ENCODE measurements at regions not wholly inside any gene's neighbourhood (a gene's known extent, or its start where the extent isn't known, plus 50 kb on each side); places are given as distances from the start of the nearest gene placed in this dataset.

GRCh38 chr5:67268231-67269021 is 71.8 kb upstream of the CD180 start:
- DNase-seq (ENCODE audit: low read depth), result no peak
- in situ Hi-C loops (cut with HindIII; ENCODE audit: low pct_unique_long_range_greater_than_20kb, low sequenced_read_pairs), result no loop called here

- in situ Hi-C loops (cut with HindIII; ENCODE audit: low pct_unique_long_range_greater_than_20kb, low sequenced_read_pairs), result no loop called here
- DNase-seq (ENCODE audit: low read depth), result no peak
Observed at GRCh38 chr5:67267512-67268216, 71.1 kb upstream of the CD180 start.

- in situ Hi-C loops (cut with HindIII; ENCODE audit: low pct_unique_long_range_greater_than_20kb, low sequenced_read_pairs), result no loop called here
- DNase-seq (ENCODE audit: low read depth), result no peak
Observed at GRCh38 chr5:67266654-67267350, 70.2 kb upstream of the CD180 start.

- no peak for DNase-seq (ENCODE audit: low read depth)
- in situ Hi-C loops (cut with HindIII; ENCODE audit: low pct_unique_long_range_greater_than_20kb, low sequenced_read_pairs), result no loop called here
Observed at GRCh38 chr5:67265951-67266350, 69.4 kb upstream of the CD180 start.

GRCh38 chr5:67263656-67264408 is 67.2 kb upstream of the CD180 start:
- in situ Hi-C loops (cut with HindIII; ENCODE audit: low pct_unique_long_range_greater_than_20kb, low sequenced_read_pairs), result no loop called here
- DNase-seq (ENCODE audit: low read depth), result no peak

GRCh38 chr5:67262956-67263355 is 66.4 kb upstream of the CD180 start:
- no peak for DNase-seq (ENCODE audit: low read depth)
- in situ Hi-C loops (cut with HindIII; ENCODE audit: low pct_unique_long_range_greater_than_20kb, low sequenced_read_pairs), result no loop called here

GRCh38 chr5:67262206-67262605 is 65.6 kb upstream of the CD180 start:
- DNase-seq (ENCODE audit: low read depth), result no peak
- in situ Hi-C loops (cut with HindIII; ENCODE audit: low pct_unique_long_range_greater_than_20kb, low sequenced_read_pairs), result no loop called here

- in situ Hi-C loops (cut with HindIII; ENCODE audit: low pct_unique_long_range_greater_than_20kb, low sequenced_read_pairs), result no loop called here
- DNase-seq (ENCODE audit: low read depth), result no peak
Observed at GRCh38 chr5:67259548-67260215, 63.1 kb upstream of the CD180 start.

GRCh38 chr5:67257500-67257899 is 60.9 kb upstream of the CD180 start:
- DNase-seq (ENCODE audit: low read depth), result no peak
- in situ Hi-C loops (cut with HindIII; ENCODE audit: low pct_unique_long_range_greater_than_20kb, low sequenced_read_pairs), result no loop called here

GRCh38 chr5:67257077-67257476 is 60.5 kb upstream of the CD180 start:
- in situ Hi-C loops (cut with HindIII; ENCODE audit: low pct_unique_long_range_greater_than_20kb, low sequenced_read_pairs), result no loop called here
- DNase-seq (ENCODE audit: low read depth), result no peak

- DNase-seq (ENCODE audit: low read depth), result no peak
- in situ Hi-C loops (cut with HindIII; ENCODE audit: low pct_unique_long_range_greater_than_20kb, low sequenced_read_pairs), result no loop called here
Observed at GRCh38 chr5:67255881-67256280, 59.3 kb upstream of the CD180 start.

GRCh38 chr5:67253911-67254310 is 57.3 kb upstream of the CD180 start:
- in situ Hi-C loops (cut with HindIII; ENCODE audit: low pct_unique_long_range_greater_than_20kb, low sequenced_read_pairs), result no loop called here
- no peak for DNase-seq (ENCODE audit: low read depth)

- in situ Hi-C loops (cut with HindIII; ENCODE audit: low pct_unique_long_range_greater_than_20kb, low sequenced_read_pairs), result no loop called here
Observed at GRCh38 chr5:67249590-67249895, 52.9 kb upstream of the CD180 start.

GRCh38 chr5:67248703-67249589 is 52.3 kb upstream of the CD180 start:
- no peak for DNase-seq (ENCODE audit: low read depth)
- in situ Hi-C loops (cut with HindIII; ENCODE audit: low pct_unique_long_range_greater_than_20kb, low sequenced_read_pairs), result no loop called here

More at GRCh38 chr5:67249590-67249895, 52.9 kb upstream of the CD180 start:
- DNase-seq (ENCODE audit: low read depth), result no peak

GRCh38 chr5:67246546-67247268 is 50.1 kb upstream of the CD180 start:
- in situ Hi-C loops (cut with HindIII; ENCODE audit: low pct_unique_long_range_greater_than_20kb, low sequenced_read_pairs), result no loop called here
- DNase-seq (ENCODE audit: low read depth), result no peak
